Gastrocnemius medialis (tissue), 4 donors: ENCODE measurements at regions not wholly inside any gene's neighbourhood (a gene's known extent, or its start where the extent isn't known, plus 50 kb on each side); places are given as distances from the start of the nearest gene placed in this dataset.

Source experiments
- ATAC-seq, 2 donors: fragments of 150-250 bp; one replicate each; pipeline ENCODE4 v1.9.1; 2016
- DNase-seq, 2 donors: peaks; one replicate each; pipeline ENCODE4 v3.0.0-alpha.2; 2019
- H3K27ac ChIP-seq, 4 donors: fragments of 200-600 bp; sonication (generic); 1 replicate in 1 of 4; 2 replicates in 3 of 4; pipeline ENCODE4 v1.5.1; 2016 to 2018; ENCODE audit warnings: mild to moderate bottlenecking in 2 of 4, moderate library complexity in 1 of 4
- H3K27me3 ChIP-seq, 3 donors: fragments of 200-600 bp; sonication (generic) in 2 of 3; 1 replicate in 1 of 3; 2 replicates in 2 of 3; pipeline versions ENCODE4 v1.5.1 to v1.6.0; 2016 to 2019; ENCODE audit warnings: mild to moderate bottlenecking in 1 of 3, moderate library complexity in 1 of 3
- H3K36me3 ChIP-seq, 2 donors: fragments of 200-600 bp; sonication (generic) in 1 of 2; one replicate each; pipeline ENCODE4 v1.5.1; 2017 to 2018
- H3K4me1 ChIP-seq, 2 donors: fragments of 200-600 bp; sonication (generic) in 1 of 2; one replicate each; pipeline ENCODE4 v1.5.1; 2016 to 2017; ENCODE audit warnings: mild to moderate bottlenecking in 2 of 2
- H3K4me3 ChIP-seq, 4 donors: fragments of 200-600 bp; sonication (generic) in 3 of 4; 1 replicate in 1 of 4; 2 replicates in 3 of 4; pipeline ENCODE4 v1.5.1; 2016 to 2019; ENCODE audit warnings: mild to moderate bottlenecking in 2 of 4
- H3K9me3 ChIP-seq, 3 donors: fragments of 200-600 bp; sonication (generic) in 2 of 3; 1 replicate in 1 of 3; 2 replicates in 2 of 3; pipeline ENCODE4 v1.5.1; 2016 to 2019
- CTCF ChIP-seq, 5 experiments: fragments of 450-650 bp in 3 of 5; fragments of 200-600 bp in 2 of 5; sonication (generic) in 2 of 5; IDR thresholded peaks in 4 of 5; conservative IDR thresholded peaks in 1 of 5; 1 replicate in 4 of 5; 2 replicates in 1 of 5; pipeline ENCODE4 v1.5.1; 2016 to 2019; ENCODE audit warnings: antibody characterized with exemption in 5 of 5, mild to moderate bottlenecking in 3 of 5, moderate library complexity in 3 of 5
- POLR2A ChIP-seq, 2 donors: fragments of 450-650 bp; IDR thresholded peaks; one replicate each; pipeline ENCODE4 v1.6.1; 2017; ENCODE audit warnings: antibody characterized with exemption in 2 of 2, mild to moderate bottlenecking in 2 of 2, moderate library complexity in 2 of 2
- in situ Hi-C, 4 donors: fragments of 200-750 bp; cut with MboI; loops; one replicate each; pipeline versions ENCODE4 v1.15.0 to v1.8.0; 2017; ENCODE audit warnings: low sequenced_read_pairs in 4 of 4
- intact Hi-C: fragments of 100-400 bp; cut with DNase I; formaldehyde crosslinking; loops from one replicate; pipeline ENCODE4 v1.15.1; 2023; ENCODE audit warnings: low total_unique reads

GRCh38 chr3:18868911-18869689 lies 279.2 kb upstream of the KCNH8 start:
- Histone ChIP-seq H3K27me3 (no peaks in the 10 kb centered on the region), H3K4me1 (no peaks in the 10 kb centered on the region), H3K27ac (no peak overlapping the region), H3K4me3 (no peak overlapping the region), H3K9me3 (no peaks in the 10 kb centered on the region), H3K36me3 (no peaks in the 10 kb centered on the region)
- TF ChIP-seq POLR2A (IDR thresholded peaks at IDR 0.05) (no peak), CTCF (IDR thresholded peaks at IDR 0.05 in 4 of 5, conservative IDR thresholded peaks at IDR 0.05 in 1 of 5) (no peak)
- in situ Hi-C loops (no loop called here), intact Hi-C loops (no loop called here)
- no peak for DNase-seq
- ATAC-seq, result no peak

GRCh38 chr3:18866899-18867298 lies 281.4 kb upstream of the KCNH8 start:
- no peak overlapping the region for H3K27ac ChIP-seq
- H3K9me3 ChIP-seq, result no peaks in the 10 kb centered on the region
- DNase-seq (no peak), ATAC-seq (no peak)
- intact Hi-C loops, result no loop called here
- no peaks in the 10 kb centered on the region for H3K27me3 ChIP-seq
- no peaks in the 10 kb centered on the region for H3K36me3 ChIP-seq
- in situ Hi-C loops, result no loop called here
- no peaks in the 10 kb centered on the region for H3K4me1 ChIP-seq
- no peak overlapping the region for H3K4me3 ChIP-seq
- TF ChIP-seq CTCF (IDR thresholded peaks at IDR 0.05 in 4 of 5, conservative IDR thresholded peaks at IDR 0.05 in 1 of 5) (no peak), POLR2A (IDR thresholded peaks at IDR 0.05) (no peak)

- Histone ChIP-seq H3K4me3 (no peak overlapping the region), H3K36me3 (no peaks in the 10 kb centered on the region), H3K4me1 (no peaks in the 10 kb centered on the region), H3K27me3 (no peaks in the 10 kb centered on the region), H3K27ac (no peak overlapping the region), H3K9me3 (no peaks in the 10 kb centered on the region)
- TF ChIP-seq POLR2A (IDR thresholded peaks at IDR 0.05), result no peak
- no peak for TF ChIP-seq CTCF (IDR thresholded peaks at IDR 0.05 in 4 of 5, conservative IDR thresholded peaks at IDR 0.05 in 1 of 5)
- no peak for ATAC-seq
- intact Hi-C loops, result no loop called here
- in situ Hi-C loops, result no loop called here
- no peak for DNase-seq
Measured at GRCh38 chr3:18864933-18865731, 283.2 kb upstream of the KCNH8 start.

- DNase-seq (no peak), ATAC-seq (no peak)
- Histone ChIP-seq H3K4me3 (no peak overlapping the region), H3K27ac (no peak overlapping the region), H3K36me3 (no peaks in the 10 kb centered on the region), H3K9me3 (no peaks in the 10 kb centered on the region), H3K4me1 (no peaks in the 10 kb centered on the region), H3K27me3 (no peaks in the 10 kb centered on the region)
- no peak for TF ChIP-seq CTCF (IDR thresholded peaks at IDR 0.05 in 4 of 5, conservative IDR thresholded peaks at IDR 0.05 in 1 of 5)
- TF ChIP-seq POLR2A (IDR thresholded peaks at IDR 0.05), result no peak
- in situ Hi-C loops, result no loop called here
- intact Hi-C loops, result no loop called here
Measured at GRCh38 chr3:18862077-18862476, 286.2 kb upstream of the KCNH8 start.
